Keratinocyte (primary cell): ENCODE measurements at regions not wholly inside any gene's neighbourhood (a gene's known extent, or its start where the extent isn't known, plus 50 kb on each side); places are given as distances from the start of the nearest gene placed in this dataset.

ENCODE experiments used
- DNase-seq: peaks from one replicate; pipeline ENCODE4 v3.0.0-alpha.2; 2011; ENCODE audit warnings: low read depth, missing footprints, low spot score
- FAIRE-seq: peaks from 2 replicates; lab custom pipeline; 2011; peaks lifted over from hg19 to GRCh38; lab: Jason Lieb, UNC
- H2AFZ ChIP-seq: 2 replicates; pipeline ENCODE4 v1.6.0; 2012; ENCODE audit warnings: low read length, control low read depth, inconsistent platforms; ENCODE audit not compliant: control insufficient read depth
- H3K27ac ChIP-seq: 2 replicates; pipeline ENCODE4 v1.5.1; 2011; ENCODE audit warnings: low read length; ENCODE audit not compliant: control insufficient read depth, insufficient read depth
- H3K27me3 ChIP-seq: 3 replicates; pipeline ENCODE4 v1.6.0; 2011; ENCODE audit warnings: low read length; ENCODE audit not compliant: control insufficient read depth, insufficient read depth; ENCODE audit errors: extremely low read depth
- H3K36me3 ChIP-seq, 2 experiments: 2 replicates in 1 of 2; 3 replicates in 1 of 2; pipeline ENCODE4 v1.5.1; 2011; ENCODE audit warnings: low read length in 2 of 2, mild to moderate bottlenecking in 1 of 2; ENCODE audit not compliant: control insufficient read depth in 2 of 2, insufficient read depth in 2 of 2; ENCODE audit errors: extremely low read depth in 1 of 2
- H3K4me1 ChIP-seq: 3 replicates; pipeline ENCODE4 v1.5.1; 2011; ENCODE audit warnings: low read length; ENCODE audit not compliant: control insufficient read depth, insufficient read depth; ENCODE audit errors: extremely low read depth
- H3K4me2 ChIP-seq: 3 replicates; pipeline ENCODE4 v1.6.0; 2011; ENCODE audit warnings: low read depth, low read length; ENCODE audit not compliant: control insufficient read depth, insufficient read depth; ENCODE audit errors: extremely low read depth
- H3K4me3 ChIP-seq, 3 experiments: fragments of 200-600 bp in 1 of 3; sonication (generic) in 1 of 3; 2 replicates in 2 of 3; 3 replicates in 1 of 3; pipeline ENCODE4 v1.5.1; 2011 to 2016; ENCODE audit warnings: low read length in 3 of 3, mild to moderate bottlenecking in 3 of 3, control low read depth in 2 of 3, inconsistent platforms in 1 of 3, low read depth in 1 of 3, mixed read lengths in 1 of 3, mixed run types in 1 of 3, moderate library complexity in 1 of 3; ENCODE audit not compliant: control insufficient read depth in 2 of 3, insufficient read depth in 2 of 3; ENCODE audit errors: extremely low read depth in 1 of 3
- H3K79me2 ChIP-seq: 2 replicates; pipeline ENCODE4 v1.6.0; 2012; ENCODE audit warnings: low read length; ENCODE audit not compliant: control insufficient read depth, insufficient read depth
- H3K9ac ChIP-seq: 3 replicates; pipeline ENCODE4 v1.6.0; 2011; ENCODE audit warnings: low read length; ENCODE audit not compliant: control insufficient read depth, insufficient read depth; ENCODE audit errors: extremely low read depth
- H3K9me1 ChIP-seq: 3 replicates; pipeline ENCODE4 v1.6.0; 2011; ENCODE audit warnings: low read length; ENCODE audit not compliant: control insufficient read depth, insufficient read depth; ENCODE audit errors: extremely low read depth
- H3K9me3 ChIP-seq: 2 replicates; pipeline ENCODE4 v1.5.1; 2012; ENCODE audit warnings: low read depth, low read length; ENCODE audit not compliant: control insufficient read depth
- H4K20me1 ChIP-seq: 3 replicates; pipeline ENCODE4 v1.6.0; 2011; ENCODE audit warnings: low read length; ENCODE audit not compliant: control insufficient read depth, insufficient read depth; ENCODE audit errors: extremely low read depth
- CTCF ChIP-seq, 3 experiments: IDR thresholded peaks in 1 of 3; conservative IDR thresholded peaks in 1 of 3; optimal IDR thresholded peaks in 1 of 3; 2 replicates in 2 of 3; 3 replicates in 1 of 3; pipeline versions ENCODE3 to v1.5.1; 2011; ENCODE audit warnings: low read length in 3 of 3, mild to moderate bottlenecking in 3 of 3, moderate library complexity in 2 of 3, control low read depth in 1 of 3, inconsistent platforms in 1 of 3; ENCODE audit not compliant: insufficient read depth in 2 of 3; ENCODE audit errors: extremely low read depth in 1 of 3
- EZH2 ChIP-seq: IDR thresholded peaks from one replicate; pipeline ENCODE4 v1.6.1; 2012; ENCODE audit warnings: inconsistent platforms, mild to moderate bottlenecking, low read length, moderate library complexity
- dilution Hi-C: fragments of 300-500 bp; cut with MboI; formaldehyde crosslinking; loops from one replicate; pipeline ENCODE4 v1.7.0; 2020; ENCODE audit warnings: low sequenced_read_pairs; ENCODE audit not compliant: extremely low pct_ligation_motif_present

GRCh38 chr16:17591655-17592405 is 121.1 kb upstream of the XYLT1 start:
- Histone ChIP-seq H3K4me1 (no peaks in the 10 kb centered on the region), H3K9me1 (no peaks in the 10 kb centered on the region), H3K27me3 (no peaks in the 10 kb centered on the region), H2AFZ (no peak overlapping the region), H3K36me3 (no peaks in the 10 kb centered on the region), H3K9me3 (no peaks in the 10 kb centered on the region), H3K9ac (no peak overlapping the region), H3K4me3 (no peak overlapping the region), H3K4me2 (peak overlapping the region; percentile 6), H3K27ac (no peak overlapping the region), H4K20me1 (no peaks in the 10 kb centered on the region), H3K79me2 (no peaks in the 10 kb centered on the region)
- DNase-seq (no peak), FAIRE-seq (no peak)
- dilution Hi-C loops, result no loop called here
- TF ChIP-seq EZH2 (no peak), CTCF (optimal IDR thresholded peaks at IDR 0.05 in 1 of 3, IDR thresholded peaks at IDR 0.05 in 1 of 3, conservative IDR thresholded peaks at IDR 0.05 in 1 of 3; ENCODE audit: extremely low read depth in 1 of 3, insufficient read depth in 2 of 3, low read length in 3 of 3) (no peak)

GRCh38 chr16:17590711-17591654 is 120.2 kb upstream of the XYLT1 start:
- no peak overlapping the region for H3K27ac ChIP-seq
- H3K79me2 ChIP-seq, result no peaks in the 10 kb centered on the region
- no peak for DNase-seq
- no peaks in the 10 kb centered on the region for H3K27me3 ChIP-seq
- TF ChIP-seq EZH2 (no peak), CTCF (optimal IDR thresholded peaks at IDR 0.05 in 1 of 3, IDR thresholded peaks at IDR 0.05 in 1 of 3, conservative IDR thresholded peaks at IDR 0.05 in 1 of 3; ENCODE audit: extremely low read depth in 1 of 3, insufficient read depth in 2 of 3, low read length in 3 of 3) (no peak)
- H4K20me1 ChIP-seq, result no peaks in the 10 kb centered on the region
- no peaks in the 10 kb centered on the region for H3K9me1 ChIP-seq
- dilution Hi-C loops, result no loop called here
- no peaks in the 10 kb centered on the region for H3K36me3 ChIP-seq
- no peaks in the 10 kb centered on the region for H3K9me3 ChIP-seq
- H3K4me2 ChIP-seq, result no peak overlapping the region
- H3K4me1 ChIP-seq, result no peaks in the 10 kb centered on the region
- FAIRE-seq, result no peak
- H2AFZ ChIP-seq, result no peak overlapping the region
- no peak overlapping the region for H3K9ac ChIP-seq
- no peak overlapping the region for H3K4me3 ChIP-seq
